MCF 10A (cell line): ENCODE measurements at regions not wholly inside any gene's neighbourhood (a gene's known extent, or its start where the extent isn't known, plus 50 kb on each side); places are given as distances from the start of the nearest gene placed in this dataset.

Experiments
- BruUV-seq: library from RNA; stranded (reverse); fragments of 400-500 nt; replicated peaks from 2 replicates; lab custom pipeline; 2021; lab: Mats Ljungman, UMichigan
- CTCF ChIA-PET: fragments of 300-600 bp; sonication (Branson Sonifier 250); formaldehyde crosslinking; extraction: SDS; loops from one replicate; lab custom pipeline; 2021; ENCODE audit warnings: antibody characterized with exemption, inconsistent platforms; lab: Yijun Ruan, JAX
- POLR2A ChIA-PET: fragments of 300-600, 350-650 bp; sonication (Branson Sonifier 250); formaldehyde crosslinking; extraction: SDS; loops from one replicate; lab custom pipeline; 2020; ENCODE audit warnings: antibody characterized with exemption, inconsistent platforms; lab: Yijun Ruan, JAX
- DNase-seq: peaks from one replicate; pipeline ENCODE4 v3.0.0-alpha.2; 2018; ENCODE audit not compliant: unreplicated experiment
- H3K27ac Mint-ChIP-seq: one replicate; pipeline ENCODE4 v1.8.0; 2022; ENCODE audit warnings: mild to moderate bottlenecking, low read depth, mixed read lengths; ENCODE audit not compliant: unreplicated experiment
- H3K27me3 Mint-ChIP-seq: one replicate; pipeline ENCODE4 v1.8.0; 2022; ENCODE audit warnings: mixed read lengths; ENCODE audit not compliant: insufficient read depth, unreplicated experiment
- H3K36me3 Mint-ChIP-seq: one replicate; pipeline ENCODE4 v1.8.0; 2022; ENCODE audit warnings: mild to moderate bottlenecking, moderate library complexity, mixed read lengths; ENCODE audit not compliant: insufficient read depth, unreplicated experiment
- H3K4me1 Mint-ChIP-seq: one replicate; pipeline ENCODE4 v1.8.0; 2022; ENCODE audit warnings: mixed read lengths; ENCODE audit not compliant: insufficient read depth, unreplicated experiment
- H3K4me3 Mint-ChIP-seq: one replicate; pipeline ENCODE4 v1.8.0; 2022; ENCODE audit warnings: mild to moderate bottlenecking, moderate library complexity, mixed read lengths; ENCODE audit not compliant: unreplicated experiment
- H3K9me3 Mint-ChIP-seq: one replicate; pipeline ENCODE4 v1.8.0; 2022; ENCODE audit warnings: mixed read lengths; ENCODE audit not compliant: unreplicated experiment
- CTCF ChIP-seq: fragments of 200-600 bp; IDR thresholded peaks from one replicate; pipeline ENCODE4 v1.8.0; 2022; ENCODE audit warnings: antibody characterized with exemption, mild to moderate bottlenecking; ENCODE audit not compliant: unreplicated experiment
- intact Hi-C: fragments of 100-400 bp; cut with micrococcal nuclease; formaldehyde crosslinking; loops from 2 replicates; pipeline ENCODE4 v1.14.1; 2022

GRCh38 chr2:64221935-64222334 lies 77.7 kb upstream of the PELI1 start:
- intact Hi-C loops, result no loop called here
- DNase-seq, result no peak
- CTCF ChIA-PET, result interaction anchor here (0.6 kb wide), 1 partner anchor 78 kb away, joined by 3 read pairs; no protein-coding TSS in a partner anchor
- POLR2A ChIA-PET, result interaction anchor here (1.0 to 1.9 kb wide), 4 partner anchors 8 to 64 kb away, joined by 4 to 9 read pairs (median 6); no protein-coding TSS in a partner anchor
- Mint-ChIP-seq H3K4me3 (no peak overlapping the region), H3K9me3 (no peaks in the 10 kb centered on the region), H3K4me1 (peaks cover 17% of the 10 kb centered on the region), H3K27me3 (no peaks in the 10 kb centered on the region), H3K27ac (no peak overlapping the region), H3K36me3 (no peaks in the 10 kb centered on the region)
- no peak for TF ChIP-seq CTCF
- no TSS peak for BruUV-seq

GRCh38 chr2:64222351-64222750 lies 78.1 kb upstream of the PELI1 start:
- H3K4me1 Mint-ChIP-seq, result peaks cover 17% of the 10 kb centered on the region
- H3K27me3 Mint-ChIP-seq, result no peaks in the 10 kb centered on the region
- no peaks in the 10 kb centered on the region for H3K36me3 Mint-ChIP-seq
- no peak overlapping the region for H3K27ac Mint-ChIP-seq
- no peaks in the 10 kb centered on the region for H3K9me3 Mint-ChIP-seq
- intact Hi-C loops, result no loop called here
- no peak for TF ChIP-seq CTCF
- BruUV-seq, result no TSS peak
- CTCF ChIA-PET, result interaction anchor here (0.7 to 1.0 kb wide), 2 partner anchors 11 to 173 kb away, joined by 3 read pairs; no protein-coding TSS in a partner anchor
- POLR2A ChIA-PET, result interaction anchor here (1.0 to 2.0 kb wide), 7 partner anchors 8 to 64 kb away, joined by 3 to 9 read pairs (median 5); no protein-coding TSS in a partner anchor
- DNase-seq, result peak; percentile 34
- no peak overlapping the region for H3K4me3 Mint-ChIP-seq

GRCh38 chr2:64223055-64223454 lies 78.8 kb upstream of the PELI1 start:
- ChIA-PET POLR2A (interaction anchor here (1.0 to 2.0 kb wide), 7 partner anchors 9 to 65 kb away, joined by 3 to 9 read pairs (median 5); no protein-coding TSS in a partner anchor), CTCF (interaction anchor here (0.7 to 1.0 kb wide), 2 partner anchors 10 to 173 kb away, joined by 3 read pairs; no protein-coding TSS in a partner anchor)
- H3K27ac Mint-ChIP-seq, result no peak overlapping the region
- H3K9me3 Mint-ChIP-seq, result no peaks in the 10 kb centered on the region
- H3K36me3 Mint-ChIP-seq, result no peaks in the 10 kb centered on the region
- no peak for DNase-seq
- no peaks in the 10 kb centered on the region for H3K27me3 Mint-ChIP-seq
- H3K4me3 Mint-ChIP-seq, result no peak overlapping the region
- no peak for TF ChIP-seq CTCF
- H3K4me1 Mint-ChIP-seq, result peaks cover 21% of the 10 kb centered on the region
- BruUV-seq, result no TSS peak
- intact Hi-C loops, result no loop called here

GRCh38 chr2:64225491-64225890 lies 81.3 kb upstream of the PELI1 start:
- Mint-ChIP-seq H3K36me3 (no peaks in the 10 kb centered on the region), H3K9me3 (no peaks in the 10 kb centered on the region), H3K27ac (no peak overlapping the region), H3K4me1 (peaks cover 24% of the 10 kb centered on the region), H3K4me3 (no peak overlapping the region), H3K27me3 (no peaks in the 10 kb centered on the region)
- CTCF ChIA-PET, result interaction anchor here (0.6 kb wide), 1 partner anchor 177 kb away, joined by 5 read pairs; no protein-coding TSS in a partner anchor
- intact Hi-C loops, result no loop called here
- BruUV-seq, result no TSS peak
- POLR2A ChIA-PET, result interaction anchor here (0.7 to 0.8 kb wide), 2 partner anchors 11 to 19 kb away, joined by 3 to 4 read pairs; no protein-coding TSS in a partner anchor
- DNase-seq, result no peak
- TF ChIP-seq CTCF, result no peak
